ENCODE measurements at regions not wholly inside any gene's neighbourhood (a gene's known extent, or its start where the extent isn't known, plus 50 kb on each side); places are given as distances from the start of the nearest gene placed in this dataset.

GRCh38 chr20:22503577-22503976, 80.8 kb downstream of the FOXA2 start:
- no peak for DNase-seq

GRCh38 chr20:22502731-22503191, 81.6 kb downstream of the FOXA2 start:
- no peak for DNase-seq

- DNase-seq = no peak
These were observed 82.6 kb downstream of the FOXA2 start for GRCh38 chr20:22501566-22502344.

- DNase-seq = no peak
These were observed 83.3 kb downstream of the FOXA2 start for GRCh38 chr20:22501034-22501433.

- no peak for DNase-seq
These were observed 84.7 kb downstream of the FOXA2 start for GRCh38 chr20:22499515-22500166.

GRCh38 chr20:22496817-22497216, 87.6 kb downstream of the FOXA2 start:
- no peak for DNase-seq

GRCh38 chr20:22495789-22496188, 88.6 kb downstream of the FOXA2 start:
- no peak for DNase-seq

- no peak for DNase-seq
These were observed 89.2 kb downstream of the FOXA2 start for GRCh38 chr20:22495172-22495571.

- no peak for DNase-seq
These were observed 91.9 kb downstream of the FOXA2 start for GRCh38 chr20:22492497-22492896.

GRCh38 chr20:22491194-22491505, 93.2 kb downstream of the FOXA2 start:
- no peak for DNase-seq

- no peak for DNase-seq
These were observed 93.8 kb downstream of the FOXA2 start for GRCh38 chr20:22490287-22491193.

GRCh38 chr20:22489626-22490286, 94.6 kb downstream of the FOXA2 start:
- DNase-seq = no peak

GRCh38 chr20:22480336-22480735, 104.0 kb downstream of the FOXA2 start:
- no peak for DNase-seq

GRCh38 chr20:22475662-22476061, 108.7 kb downstream of the FOXA2 start:
- no peak for DNase-seq

GRCh38 chr20:22474224-22474623, 110.1 kb downstream of the FOXA2 start:
- DNase-seq = no peak

GRCh38 chr20:22473293-22473692, 111.1 kb downstream of the FOXA2 start:
- no peak for DNase-seq

- DNase-seq = no peak
These were observed 111.8 kb downstream of the FOXA2 start for GRCh38 chr20:22472447-22473100.

- no peak for DNase-seq
These were observed 113.1 kb downstream of the FOXA2 start for GRCh38 chr20:22471156-22471836.

- DNase-seq = no peak
These were observed 113.7 kb downstream of the FOXA2 start for GRCh38 chr20:22470620-22471026.

GRCh38 chr20:22466447-22467171, 117.8 kb downstream of the FOXA2 start:
- DNase-seq = no peak

Data from CD4-positive, alpha-beta T cell treated with Interleukin-17A for 1 hour (primary cell).